HG02798 (cell line): ENCODE measurements at regions not wholly inside any gene's neighbourhood (a gene's known extent, or its start where the extent isn't known, plus 50 kb on each side); places are given as distances from the start of the nearest gene placed in this dataset.

Source experiments
- ATAC-seq: cut with Tn5 transposase; IDR thresholded peaks from one replicate; pipeline ENCODE4 v1.9.1; 2021; ENCODE audit warnings: mild to moderate bottlenecking; ENCODE audit not compliant: unreplicated experiment, poor library complexity

DNA sequence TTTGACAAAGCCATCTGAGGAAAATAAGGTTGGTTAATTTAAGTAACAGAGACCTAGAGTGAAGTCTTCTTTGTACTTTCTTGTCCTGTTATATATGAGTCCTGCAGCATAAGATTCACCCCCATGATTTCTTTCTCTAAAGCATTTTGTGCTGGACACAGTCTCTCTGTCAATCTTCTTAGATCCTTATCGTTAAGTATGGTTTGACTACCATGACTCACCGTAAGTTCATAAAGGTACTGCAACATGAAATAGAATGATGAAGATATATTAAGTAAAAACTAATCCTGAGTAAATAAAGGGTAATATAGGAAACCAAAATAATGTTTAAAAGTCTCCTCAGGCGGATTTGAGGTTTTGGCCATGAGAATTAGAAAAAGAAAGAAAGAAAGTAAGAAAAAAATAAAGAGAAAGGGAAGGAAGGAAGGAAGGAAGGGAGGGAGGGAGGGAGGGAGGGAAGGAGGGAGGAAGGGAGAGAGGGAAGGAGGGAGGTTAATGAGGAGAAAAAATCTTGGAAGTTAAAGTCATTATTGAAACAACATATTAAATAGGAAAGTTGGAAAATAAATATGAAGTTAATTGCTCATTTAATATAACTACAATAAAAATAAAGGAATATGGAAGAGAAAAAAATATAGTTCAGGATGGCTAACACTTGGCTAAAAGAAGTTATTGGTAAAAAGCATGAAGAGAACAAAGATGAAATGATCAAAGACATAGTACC lies 980.3 kb upstream of the CDH2 start:
- ATAC-seq = no peak

DNA sequence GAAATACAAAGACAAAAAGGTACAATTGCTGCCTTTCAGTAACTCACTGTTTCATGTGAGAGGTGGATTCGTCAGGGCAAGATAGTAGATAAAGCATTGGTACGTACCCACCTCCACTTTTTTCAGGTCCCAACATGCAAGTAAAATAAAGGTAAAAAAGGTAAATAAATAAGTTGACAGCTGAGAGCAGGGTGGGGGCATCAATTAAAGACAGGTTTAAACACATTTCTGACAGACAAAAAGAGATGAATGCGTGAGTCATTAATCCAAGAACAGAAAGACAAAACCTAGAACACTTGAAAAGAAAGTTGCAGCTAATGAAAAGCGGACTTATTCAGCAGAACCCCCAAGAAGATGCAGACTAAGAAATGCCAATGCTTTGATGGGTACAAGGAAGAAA lies 979.6 kb upstream of the CDH2 start:
- no peak for ATAC-seq

DNA sequence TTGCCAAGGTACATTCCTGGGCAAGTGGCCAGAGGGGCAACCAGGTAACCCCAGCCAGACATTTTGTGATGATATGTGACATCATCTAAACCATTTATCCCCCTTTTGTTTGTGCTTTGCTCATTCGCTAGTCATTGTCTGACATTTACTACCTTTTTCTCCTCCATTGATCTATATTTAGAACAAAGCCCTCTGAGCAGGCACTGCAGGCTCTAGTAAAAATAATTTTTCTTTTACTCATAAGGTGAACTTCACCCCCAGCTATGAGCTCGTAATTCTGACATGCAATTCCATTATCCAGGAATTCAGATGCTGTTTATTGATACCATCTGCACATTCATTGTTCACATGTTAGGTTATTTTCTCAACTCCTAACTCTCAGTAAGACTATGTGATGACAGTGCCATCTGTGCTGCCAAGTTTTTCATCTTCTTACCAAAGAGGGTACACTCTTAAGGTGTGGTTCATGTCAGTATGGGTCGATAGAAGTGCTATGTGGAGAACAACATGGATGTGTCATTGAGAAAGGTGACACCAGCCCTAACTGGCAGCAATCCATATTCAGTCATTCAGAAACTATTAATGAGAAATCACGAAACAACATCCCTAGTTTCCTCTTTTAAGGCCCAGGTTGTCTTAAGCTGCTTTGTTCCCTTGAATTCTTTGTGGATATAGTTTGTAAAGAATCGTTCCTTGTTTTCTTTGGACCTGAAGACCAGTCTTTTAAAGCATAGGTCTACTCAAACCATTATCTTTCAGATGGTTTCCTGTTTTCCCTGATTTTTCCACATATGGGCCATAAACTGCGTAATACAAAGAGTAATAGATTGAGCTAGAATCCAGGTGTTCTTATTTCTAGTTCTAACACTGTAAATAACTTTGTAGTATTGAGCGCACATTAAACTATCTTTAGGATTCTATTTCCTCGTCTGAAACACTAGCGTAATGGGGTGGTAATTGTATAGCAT lies 978.1 kb upstream of the CDH2 start:
- no peak for ATAC-seq

DNA sequence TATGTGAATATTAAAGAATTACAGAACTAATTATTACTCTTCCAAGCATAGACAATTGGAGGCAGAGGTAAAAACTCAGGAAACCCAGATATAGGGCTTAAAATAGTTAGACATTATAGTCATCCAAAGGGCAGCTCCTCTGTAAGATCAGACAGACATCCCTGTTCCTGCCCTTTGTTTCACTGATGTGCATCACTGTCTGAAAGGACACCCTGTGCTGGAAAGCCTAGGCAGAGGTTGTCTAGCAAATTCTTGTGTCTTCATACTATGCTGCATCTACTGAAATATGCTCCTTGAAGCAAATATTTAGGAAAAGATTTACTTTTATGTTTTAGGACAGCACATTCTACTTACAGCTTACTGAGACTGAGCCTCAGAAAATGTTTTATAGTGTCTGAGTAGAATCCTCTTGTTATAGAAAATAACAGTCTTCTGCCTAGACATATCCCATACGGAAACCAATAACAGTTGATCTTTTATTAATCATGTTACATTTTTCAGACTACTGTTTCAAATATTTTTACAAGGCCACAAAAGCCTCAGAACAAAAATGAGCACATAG lies 977.3 kb upstream of the CDH2 start:
- no peak for ATAC-seq

DNA sequence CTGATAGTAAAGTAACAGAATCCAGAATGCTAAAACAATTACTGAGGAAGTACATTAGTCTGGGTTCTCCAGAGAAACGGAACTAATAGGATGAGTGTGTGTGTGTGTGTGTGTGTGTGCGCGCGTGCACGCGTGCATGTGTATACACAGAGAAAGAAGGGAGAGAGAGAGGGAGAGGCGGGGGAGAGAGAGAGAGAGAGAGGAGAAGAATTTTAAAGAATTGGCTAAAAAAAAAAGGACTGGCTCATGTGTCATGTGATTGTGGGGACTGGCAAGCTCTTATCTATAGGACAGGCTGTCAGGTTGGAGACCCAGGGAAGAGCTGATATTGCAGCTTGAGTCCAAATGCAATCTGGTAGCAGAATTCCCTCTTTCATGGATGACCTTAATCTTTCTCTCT lies 976.2 kb upstream of the CDH2 start:
- no peak for ATAC-seq

DNA sequence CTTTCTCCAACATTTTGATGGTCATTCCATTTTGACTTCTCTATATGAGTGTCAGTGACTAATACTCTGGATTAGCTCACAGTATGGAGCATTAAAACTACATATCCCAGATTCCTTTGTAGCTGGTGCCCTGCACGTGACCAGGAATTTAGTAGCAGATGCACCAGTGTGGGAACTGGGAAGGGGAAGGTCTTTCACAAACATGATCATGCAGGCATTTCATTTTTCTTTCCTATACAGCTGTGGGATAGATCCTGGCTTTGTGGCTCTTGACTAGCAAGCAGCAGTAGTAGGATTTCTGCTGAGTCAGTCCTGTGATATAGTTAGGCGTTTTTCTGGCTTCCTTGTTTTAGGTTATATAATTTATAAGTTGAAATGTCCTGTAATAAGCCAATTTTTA lies 971.0 kb upstream of the CDH2 start:
- no peak for ATAC-seq

DNA sequence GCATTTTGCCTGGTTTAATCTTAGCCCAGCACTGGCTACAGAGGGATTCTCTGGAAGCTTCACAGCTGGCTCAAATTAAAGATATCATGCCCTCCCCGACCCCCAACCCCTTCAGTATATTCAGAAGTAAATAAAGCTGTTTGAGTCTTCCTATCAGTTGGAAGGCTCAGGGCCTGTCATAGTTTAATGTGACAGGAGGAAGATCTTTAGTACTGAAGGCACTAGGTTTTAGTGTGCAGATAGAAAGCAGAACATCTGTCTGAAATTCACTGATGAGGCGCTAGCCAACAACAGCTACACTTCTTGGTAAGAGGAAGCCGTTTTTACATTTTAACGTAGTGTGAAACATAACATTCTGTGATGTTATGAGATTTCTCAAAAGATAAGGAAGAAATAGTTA lies 969.1 kb upstream of the CDH2 start:
- ATAC-seq = no peak

DNA sequence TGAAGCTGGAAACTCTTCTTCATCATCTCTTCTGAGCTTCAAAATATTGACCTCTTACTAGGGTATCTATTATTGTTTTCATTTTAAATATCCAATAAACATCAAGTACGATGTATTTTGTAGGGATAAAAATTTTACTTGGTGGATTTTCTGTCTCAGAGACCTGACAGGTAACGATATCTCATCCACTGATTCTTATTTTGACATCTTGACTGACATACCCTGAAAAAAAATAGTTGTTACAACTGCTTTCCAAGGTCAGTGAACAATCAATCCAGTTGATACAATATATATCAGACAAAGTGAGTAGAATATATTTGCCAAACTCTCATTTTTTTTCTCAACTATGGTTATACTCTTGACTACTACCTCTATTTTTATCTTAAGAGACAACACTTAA lies 963.7 kb upstream of the CDH2 start:
- no peak for ATAC-seq

DNA sequence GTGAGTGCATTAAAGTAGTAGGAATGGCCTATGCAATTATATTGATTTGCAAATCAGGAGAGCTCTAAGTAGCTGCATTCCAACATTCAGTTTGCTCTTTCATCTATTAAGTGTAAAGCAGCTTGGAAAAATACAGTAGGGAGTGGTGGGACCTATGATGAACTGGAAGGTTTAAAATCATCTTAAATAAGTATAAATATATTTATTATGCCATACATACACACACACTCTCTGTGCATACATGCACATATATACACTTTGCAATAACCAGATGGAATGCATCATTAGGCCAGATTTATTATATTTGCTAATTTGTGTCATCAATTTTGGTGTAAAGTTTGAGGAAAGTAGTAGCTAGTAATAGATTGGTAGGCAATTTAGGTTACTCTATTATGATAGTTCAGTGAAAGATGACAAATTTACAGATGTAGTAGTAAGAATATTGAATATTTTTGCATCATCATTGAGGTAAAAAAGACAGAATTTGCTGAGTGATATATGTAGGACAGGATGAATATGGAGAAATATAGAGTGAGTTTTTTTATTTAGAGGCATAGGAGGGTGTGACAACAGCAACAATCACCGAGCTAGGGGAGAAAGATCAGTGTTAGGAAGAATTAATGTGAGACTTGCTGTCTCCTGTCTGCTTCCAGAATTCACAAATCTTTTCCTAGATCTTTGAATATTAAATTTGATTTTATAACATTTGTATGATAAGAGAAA lies 961.0 kb upstream of the CDH2 start:
- ATAC-seq = no peak

DNA sequence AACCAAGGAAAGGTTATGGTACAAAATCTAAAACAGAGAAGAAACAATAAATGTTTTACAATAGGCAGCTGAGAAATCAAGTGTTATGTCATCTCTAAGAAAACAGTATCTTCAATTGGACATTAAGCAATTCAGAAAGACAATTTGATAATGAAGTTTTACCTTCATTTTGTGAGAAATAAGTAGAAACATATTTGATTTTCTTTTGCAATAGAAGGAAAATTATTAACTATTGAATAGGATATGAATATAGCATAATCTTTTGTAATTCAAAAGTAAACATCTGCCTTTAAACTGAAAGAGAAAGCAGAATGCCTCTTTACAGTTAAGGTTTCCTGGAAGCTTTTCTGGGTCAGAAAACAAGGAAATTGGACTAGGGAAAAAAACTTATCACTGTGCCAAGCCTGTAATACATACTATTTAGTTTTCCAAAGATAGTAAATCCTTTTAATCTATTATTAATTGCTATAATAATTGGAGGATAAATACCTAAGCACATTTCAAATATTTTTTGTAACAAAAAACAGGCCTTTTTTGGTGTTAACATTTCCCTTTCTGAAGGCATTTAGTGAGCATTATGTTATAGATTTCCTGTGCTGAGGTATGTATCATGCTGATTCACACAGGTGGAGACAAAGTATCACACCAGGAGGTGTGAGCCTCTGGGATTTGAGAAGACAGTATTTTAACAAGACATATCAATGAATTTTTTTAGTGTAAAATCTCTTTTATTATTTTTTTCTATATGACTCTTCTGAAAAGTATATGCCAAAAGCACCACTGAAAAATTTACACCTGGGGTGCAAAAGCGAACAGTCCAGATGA lies 947.0 kb upstream of the CDH2 start:
- no peak for ATAC-seq

DNA sequence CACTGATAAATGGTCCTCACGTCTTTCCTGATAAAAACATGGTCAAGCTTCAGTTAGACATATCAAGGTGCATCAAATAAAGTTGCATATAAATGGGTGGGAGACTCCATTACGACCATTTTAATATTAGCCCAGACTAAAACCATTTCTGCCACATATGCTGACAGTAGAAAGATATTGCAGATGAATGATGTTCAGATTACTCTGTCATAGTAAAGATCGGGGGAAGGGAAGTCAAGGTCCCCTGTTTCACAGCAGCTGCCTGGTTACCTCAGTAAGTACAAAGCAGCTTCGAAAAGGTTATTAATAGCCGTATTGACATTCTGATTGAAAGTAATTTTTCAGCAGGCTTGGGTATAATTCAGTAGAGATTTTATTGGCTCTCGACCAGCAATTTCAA lies 927.7 kb upstream of the CDH2 start:
- no peak for ATAC-seq

DNA sequence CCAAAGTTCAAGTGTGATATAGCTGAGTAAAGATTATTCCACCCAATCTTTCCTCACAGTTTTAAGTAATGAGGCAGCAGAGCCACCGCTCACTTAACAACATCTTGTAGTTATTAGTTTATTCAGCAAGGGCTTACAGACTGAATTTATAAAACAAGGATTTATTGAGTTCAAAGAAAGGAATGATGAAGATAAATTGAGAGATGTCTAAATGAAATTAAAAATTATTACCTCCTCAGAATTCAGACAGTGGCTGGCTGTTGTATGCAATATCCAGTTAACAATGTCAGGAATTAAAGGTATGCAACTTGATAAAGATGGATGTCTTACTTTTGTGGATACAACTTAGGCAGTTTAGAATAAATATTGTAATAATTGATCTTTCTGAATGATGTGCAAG lies 927.3 kb upstream of the CDH2 start:
- ATAC-seq = no peak

DNA sequence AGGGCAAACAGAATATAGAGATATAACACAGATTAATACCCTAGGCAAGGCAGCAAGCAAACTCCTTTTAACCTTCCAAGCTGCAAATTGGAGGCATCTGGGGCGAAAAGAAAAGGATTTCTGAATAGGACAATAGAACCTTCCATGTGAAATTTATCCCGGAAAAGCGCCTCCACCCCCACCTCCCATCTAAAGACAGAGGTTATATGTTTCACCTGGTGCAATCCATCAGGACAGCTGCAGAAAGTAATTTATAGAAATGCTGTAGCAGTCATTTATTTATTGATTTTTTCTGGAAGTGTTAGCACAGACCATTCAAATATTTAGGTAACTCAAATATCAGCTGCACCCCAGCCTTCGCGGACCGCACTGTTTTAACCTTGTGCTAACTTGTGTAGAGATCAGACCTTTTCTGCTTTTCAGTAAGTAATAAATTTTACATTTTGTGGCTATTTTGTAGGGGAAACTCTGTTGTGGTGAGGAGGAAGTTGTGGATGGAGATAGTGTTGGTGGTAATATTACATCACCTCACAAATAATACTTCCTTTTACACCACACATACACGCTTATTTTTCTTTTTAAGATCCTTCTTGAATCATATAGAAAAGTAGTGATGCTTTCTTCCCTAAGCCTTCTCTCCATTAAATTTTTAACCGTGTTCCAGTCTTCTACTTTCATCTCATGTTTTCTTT lies 919.3 kb upstream of the CDH2 start:
- ATAC-seq = no peak

DNA sequence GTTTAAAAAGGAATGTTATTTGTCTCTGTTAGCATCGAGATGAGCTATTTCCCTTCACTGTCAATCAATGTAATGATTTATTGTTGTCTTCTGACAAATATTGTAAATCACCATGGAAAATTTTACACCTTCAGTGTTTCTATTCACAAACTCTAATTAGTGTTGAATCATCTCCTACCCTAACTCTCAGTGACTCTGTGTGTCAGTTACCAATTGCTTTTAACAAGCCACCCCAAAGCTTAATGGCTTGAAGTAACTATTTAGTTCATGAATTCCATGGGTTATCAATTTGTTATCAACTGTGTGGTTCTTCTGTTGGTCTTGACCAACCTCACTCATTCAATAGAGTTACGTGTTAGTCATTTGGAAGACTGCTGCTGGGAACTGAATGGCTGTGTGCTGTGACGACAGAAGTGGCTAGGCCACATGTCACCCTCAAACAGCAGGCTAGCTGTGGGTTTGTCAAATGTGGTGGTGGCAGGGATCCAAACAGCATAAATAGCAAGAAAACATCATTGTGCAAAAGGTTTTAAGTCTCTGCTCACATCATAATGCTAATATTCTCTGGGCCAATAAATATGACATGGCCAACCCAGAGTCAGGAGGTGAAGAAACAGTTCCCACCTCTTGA lies 910.8 kb upstream of the CDH2 start:
- ATAC-seq = no peak

DNA sequence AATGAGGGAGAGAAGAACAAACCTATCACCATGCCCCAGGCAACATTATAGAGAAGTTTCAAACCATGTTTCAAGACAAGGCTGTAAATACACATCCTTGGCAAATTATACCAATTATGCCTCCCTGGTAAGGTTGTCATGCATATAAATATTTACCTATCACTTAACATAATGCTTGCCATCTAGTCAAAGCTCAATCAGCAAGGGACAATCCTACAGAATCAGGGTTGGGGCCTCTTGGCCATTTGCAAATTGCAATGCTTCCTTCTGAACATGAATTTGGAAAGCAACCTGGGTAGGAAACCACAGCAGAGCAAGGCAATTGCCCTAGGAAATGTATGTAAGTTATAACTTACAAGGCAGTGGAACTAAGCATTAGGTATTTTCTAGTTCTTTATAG lies 907.2 kb upstream of the CDH2 start:
- ATAC-seq = no peak

DNA sequence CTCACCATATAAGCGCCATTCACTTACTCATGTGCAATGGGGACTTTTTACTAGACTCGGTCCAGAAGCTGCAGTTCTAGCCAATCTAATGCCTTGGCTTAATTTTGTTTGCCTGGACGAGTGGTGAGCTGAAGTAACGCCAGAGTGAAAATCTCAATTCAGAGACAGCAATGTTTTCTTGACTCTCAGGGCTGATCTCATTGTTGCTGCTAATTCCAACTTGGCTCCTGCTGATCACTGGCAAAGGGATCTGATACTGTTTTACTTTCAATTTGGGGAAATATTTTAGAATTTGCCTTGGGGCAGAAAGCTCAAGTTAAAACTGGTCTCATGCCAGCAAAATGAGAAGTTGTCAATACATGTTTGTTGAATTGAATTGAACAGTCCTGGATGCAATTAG lies 906.6 kb upstream of the CDH2 start:
- ATAC-seq = no peak

DNA sequence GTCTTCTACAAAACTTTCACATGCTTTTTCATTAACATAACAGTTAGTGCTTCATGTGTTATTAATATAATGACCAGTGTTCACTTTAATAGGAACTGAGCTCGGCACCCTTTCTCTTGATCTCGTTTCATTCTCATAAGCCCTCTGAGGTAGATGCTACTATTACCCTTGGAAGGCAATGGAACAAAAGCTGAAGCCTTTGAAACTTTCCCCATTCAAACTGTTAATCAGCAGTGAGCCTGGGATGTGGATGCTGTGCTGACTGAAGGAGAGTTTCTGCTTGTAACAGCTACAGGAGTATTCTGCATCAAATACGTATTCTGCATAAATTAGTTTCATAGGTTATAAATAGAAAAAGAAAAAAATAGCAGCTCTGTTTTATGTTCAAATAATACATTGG lies 904.0 kb upstream of the CDH2 start:
- no peak for ATAC-seq

DNA sequence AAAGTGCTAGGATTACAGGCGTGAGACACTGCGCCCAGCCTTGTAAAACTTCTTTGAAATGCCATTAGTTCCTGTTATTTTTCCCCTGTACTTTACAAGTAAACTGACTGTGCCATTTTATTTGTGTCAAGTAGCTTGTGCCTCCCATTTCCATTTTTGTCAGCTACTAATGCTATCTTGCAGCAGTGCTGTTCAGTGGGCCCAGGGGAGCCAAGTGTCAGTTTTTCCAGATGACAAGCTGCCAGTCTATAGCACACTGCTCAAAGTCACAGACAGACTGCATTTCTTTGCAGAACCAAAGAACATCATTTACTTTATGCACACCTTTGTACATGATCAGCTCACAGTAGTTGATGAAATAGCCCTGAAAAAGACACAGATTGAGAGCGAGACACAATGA lies 901.3 kb upstream of the CDH2 start:
- no peak for ATAC-seq

DNA sequence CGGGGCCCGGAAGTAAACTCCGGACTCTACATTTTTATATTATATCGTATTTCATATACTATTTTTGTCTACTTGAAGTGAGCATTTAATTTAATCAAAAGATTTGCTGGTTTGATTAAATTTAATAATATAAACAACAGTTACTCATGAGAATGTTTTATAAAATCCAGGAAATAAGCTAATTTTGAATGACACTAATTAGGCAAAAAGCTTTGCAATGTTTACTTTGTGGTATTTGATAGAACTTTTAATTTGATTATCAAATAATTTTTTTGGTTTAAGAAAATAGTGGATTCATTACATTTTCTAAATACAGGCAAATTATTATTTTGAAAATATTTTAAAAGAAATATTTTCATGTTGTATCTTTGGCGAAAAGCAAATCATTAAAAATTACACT lies 900.4 kb upstream of the CDH2 start:
- ATAC-seq = no peak
